GM18951 (cell line): ENCODE measurements at regions not wholly inside any gene's neighbourhood (a gene's known extent, or its start where the extent isn't known, plus 50 kb on each side); places are given as distances from the start of the nearest gene placed in this dataset.
"Not testable (repeated sequence)": the region's sequence is repeated elsewhere in the genome, so short reads cannot be mapped to it uniquely, and the experiment has no call there.

ENCODE experiments used
- POLR2A ChIP-seq: IDR thresholded peaks from 4 replicates; pipeline ENCODE4 v1.6.1; 2011; ENCODE audit warnings: mild to moderate bottlenecking; ENCODE audit not compliant: insufficient read length, insufficient read depth; ENCODE audit errors: extremely low read depth
- in situ Hi-C: fragments of 300-500 bp; cut with MboI; formaldehyde crosslinking; loops from one replicate; pipeline ENCODE4 v1.12.0; 2022; ENCODE audit warnings: low sequenced_read_pairs, mixed read lengths, inconsistent platforms; ENCODE audit not compliant: unreplicated experiment

- TF ChIP-seq POLR2A = no peak
- in situ Hi-C loops = no loop called here
Observed at GRCh38 chr7:13092708-13093005, 405.2 kb downstream of the ARL4A start.

- in situ Hi-C loops = no loop called here
- no peak for TF ChIP-seq POLR2A
Observed at GRCh38 chr7:13093160-13093559, 405.7 kb downstream of the ARL4A start.

- no peak for TF ChIP-seq POLR2A
- in situ Hi-C loops = no loop called here
Observed at GRCh38 chr7:13097499-13097898, 410.1 kb downstream of the ARL4A start.

- in situ Hi-C loops = no loop called here
- no peak for TF ChIP-seq POLR2A
Observed at GRCh38 chr7:13098161-13098560, 410.7 kb downstream of the ARL4A start.

- no peak for TF ChIP-seq POLR2A
Observed at GRCh38 chr7:13099154-13099795, 411.8 kb downstream of the ARL4A start.

GRCh38 chr7:13104128-13104527 lies 416.7 kb downstream of the ARL4A start:
- TF ChIP-seq POLR2A = no peak
- in situ Hi-C loops = no loop called here

More at GRCh38 chr7:13099154-13099795, 411.8 kb downstream of the ARL4A start:
- in situ Hi-C loops = no loop called here

- in situ Hi-C loops = no loop called here
- TF ChIP-seq POLR2A = no peak
Observed at GRCh38 chr7:13105209-13105608, 417.8 kb downstream of the ARL4A start.

GRCh38 chr7:13106513-13106912 lies 419.1 kb downstream of the ARL4A start:
- no peak for TF ChIP-seq POLR2A
- in situ Hi-C loops = no loop called here

- in situ Hi-C loops = no loop called here
- TF ChIP-seq POLR2A = no peak
Observed at GRCh38 chr7:13107291-13107690, 419.9 kb downstream of the ARL4A start.

- in situ Hi-C loops = no loop called here
Observed at GRCh38 chr7:13108061-13108460, 420.6 kb downstream of the ARL4A start.

GRCh38 chr7:13109201-13109600 lies 421.8 kb downstream of the ARL4A start:
- no peak for TF ChIP-seq POLR2A
- in situ Hi-C loops = no loop called here

More at GRCh38 chr7:13108061-13108460, 420.6 kb downstream of the ARL4A start:
- TF ChIP-seq POLR2A = no peak

- in situ Hi-C loops = no loop called here
- TF ChIP-seq POLR2A = no peak
Observed at GRCh38 chr7:13110107-13110506, 422.7 kb downstream of the ARL4A start.

- in situ Hi-C loops = no loop called here
- no peak for TF ChIP-seq POLR2A
Observed at GRCh38 chr7:13111230-13111629, 423.8 kb downstream of the ARL4A start.

- in situ Hi-C loops = not testable (repeated sequence)
Observed at GRCh38 chr7:13114240-13114639, 426.8 kb downstream of the ARL4A start.
